Cardiac muscle cell (in vitro differentiated cells and primary cell): ENCODE measurements at regions not wholly inside any gene's neighbourhood (a gene's known extent, or its start where the extent isn't known, plus 50 kb on each side); places are given as distances from the start of the nearest gene placed in this dataset.

Experiments used
- DNase-seq, 2 donors: peaks; one replicate each; pipeline versions ENCODE4 v3.0.0 to v3.0.0-alpha.2; 2010 to 2017; ENCODE audit warnings: low read depth in 1 of 2, low spot score in 1 of 2
- H3K27ac ChIP-seq: fragments of 200-600 bp; sonication (generic); 2 replicates; pipeline ENCODE4 v1.5.1; 2016
- H3K27me3 ChIP-seq: fragments of 200-600 bp; sonication (generic); 2 replicates; pipeline ENCODE4 v1.6.0; 2016; ENCODE audit warnings: control low read depth
- H3K36me3 ChIP-seq: fragments of 200-600 bp; sonication (generic); 2 replicates; pipeline ENCODE4 v1.5.1; 2016; ENCODE audit warnings: control low read depth
- H3K4me1 ChIP-seq: fragments of 200-600 bp; sonication (generic); 2 replicates; pipeline ENCODE4 v1.8.1; 2017; ENCODE audit warnings: low read depth, mild to moderate bottlenecking, mixed run types
- H3K4me3 ChIP-seq: fragments of 200-600 bp; sonication (generic); 2 replicates; pipeline ENCODE4 v1.5.1; 2016; ENCODE audit warnings: mild to moderate bottlenecking
- H3K9me3 ChIP-seq: fragments of 200-600 bp; sonication (generic); 2 replicates; pipeline ENCODE4 v1.5.1; 2017; ENCODE audit warnings: low read depth, mild to moderate bottlenecking, control low read depth
- TF ChIP-seq, protein P1 (sequence below): IDR thresholded peaks from 2 replicates; pipeline ENCODE4 v1.5.1; 2012; ENCODE audit warnings: low read depth, mild to moderate bottlenecking, low read length

- TF ChIP-seq, protein P1, sequence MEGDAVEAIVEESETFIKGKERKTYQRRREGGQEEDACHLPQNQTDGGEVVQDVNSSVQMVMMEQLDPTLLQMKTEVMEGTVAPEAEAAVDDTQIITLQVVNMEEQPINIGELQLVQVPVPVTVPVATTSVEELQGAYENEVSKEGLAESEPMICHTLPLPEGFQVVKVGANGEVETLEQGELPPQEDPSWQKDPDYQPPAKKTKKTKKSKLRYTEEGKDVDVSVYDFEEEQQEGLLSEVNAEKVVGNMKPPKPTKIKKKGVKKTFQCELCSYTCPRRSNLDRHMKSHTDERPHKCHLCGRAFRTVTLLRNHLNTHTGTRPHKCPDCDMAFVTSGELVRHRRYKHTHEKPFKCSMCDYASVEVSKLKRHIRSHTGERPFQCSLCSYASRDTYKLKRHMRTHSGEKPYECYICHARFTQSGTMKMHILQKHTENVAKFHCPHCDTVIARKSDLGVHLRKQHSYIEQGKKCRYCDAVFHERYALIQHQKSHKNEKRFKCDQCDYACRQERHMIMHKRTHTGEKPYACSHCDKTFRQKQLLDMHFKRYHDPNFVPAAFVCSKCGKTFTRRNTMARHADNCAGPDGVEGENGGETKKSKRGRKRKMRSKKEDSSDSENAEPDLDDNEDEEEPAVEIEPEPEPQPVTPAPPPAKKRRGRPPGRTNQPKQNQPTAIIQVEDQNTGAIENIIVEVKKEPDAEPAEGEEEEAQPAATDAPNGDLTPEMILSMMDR = no peak
- H3K27me3 ChIP-seq = no peaks in the 10 kb centered on the region
- H3K27ac ChIP-seq = no peak overlapping the region
- no peaks in the 10 kb centered on the region for H3K36me3 ChIP-seq
- DNase-seq = no peak
- H3K4me3 ChIP-seq = no peak overlapping the region
- H3K4me1 ChIP-seq = no peaks in the 10 kb centered on the region
- no peaks in the 10 kb centered on the region for H3K9me3 ChIP-seq
Measured at GRCh38 chr5:89228355-89228754, 345.4 kb upstream of the MEF2C start.

GRCh38 chr5:89218364-89218763, 335.4 kb upstream of the MEF2C start:
- TF ChIP-seq, protein P1 = no peak
- H3K27ac ChIP-seq = no peak overlapping the region
- no peaks in the 10 kb centered on the region for H3K27me3 ChIP-seq
- H3K4me3 ChIP-seq = no peak overlapping the region
- DNase-seq = no peak
- no peaks in the 10 kb centered on the region for H3K36me3 ChIP-seq
- no peaks in the 10 kb centered on the region for H3K9me3 ChIP-seq
- no peaks in the 10 kb centered on the region for H3K4me1 ChIP-seq

DNA sequence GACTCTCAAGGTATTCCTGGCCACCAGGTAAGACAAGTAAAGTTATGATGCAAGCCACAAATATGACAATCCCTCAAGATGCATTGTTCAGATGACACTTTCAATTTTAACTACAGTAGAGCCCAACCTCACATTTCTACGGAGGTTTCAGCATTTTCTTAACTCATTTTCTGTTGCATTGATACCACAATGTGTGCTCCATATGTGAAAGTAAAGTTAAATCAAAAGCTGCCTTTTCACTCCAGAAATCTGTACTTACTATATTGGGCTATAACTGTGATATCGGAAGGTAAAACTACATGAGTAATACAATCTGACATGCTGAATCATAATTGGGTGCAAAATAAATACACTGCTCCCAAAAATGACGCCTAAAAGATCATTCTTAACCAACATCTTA, 333.6 kb upstream of the MEF2C start:
- TF ChIP-seq, protein P1 = no peak
- H3K36me3 ChIP-seq = no peaks in the 10 kb centered on the region
- H3K9me3 ChIP-seq = no peaks in the 10 kb centered on the region
- no peak overlapping the region for H3K4me3 ChIP-seq
- no peak for DNase-seq
- H3K4me1 ChIP-seq = no peaks in the 10 kb centered on the region
- H3K27ac ChIP-seq = no peak overlapping the region
- no peaks in the 10 kb centered on the region for H3K27me3 ChIP-seq

DNA sequence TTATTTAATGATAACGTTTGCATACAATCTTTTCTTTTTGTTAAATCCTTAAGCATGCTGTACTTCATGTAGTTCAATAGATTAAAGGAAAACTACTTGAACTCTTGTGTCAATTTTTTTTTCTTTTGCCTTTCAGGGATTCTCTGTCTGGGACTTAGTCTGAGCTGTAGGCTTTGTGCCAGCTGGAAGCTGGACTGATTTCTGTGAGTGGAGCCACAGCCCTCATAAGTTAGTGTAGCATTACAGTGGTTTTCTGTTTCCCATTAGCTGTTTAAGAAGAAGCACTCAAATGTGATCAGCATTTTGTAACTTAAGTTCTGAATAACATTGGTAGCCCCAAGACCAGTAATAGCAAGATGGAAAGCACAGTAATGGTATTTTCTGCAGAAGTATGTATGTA, 330.6 kb upstream of the MEF2C start:
- TF ChIP-seq, protein P1 = no peak
- no peaks in the 10 kb centered on the region for H3K36me3 ChIP-seq
- H3K4me1 ChIP-seq = no peaks in the 10 kb centered on the region
- H3K27ac ChIP-seq = no peak overlapping the region
- H3K4me3 ChIP-seq = no peak overlapping the region
- H3K9me3 ChIP-seq = no peaks in the 10 kb centered on the region
- H3K27me3 ChIP-seq = no peaks in the 10 kb centered on the region
- DNase-seq = peak; percentile 2 to 68

DNA sequence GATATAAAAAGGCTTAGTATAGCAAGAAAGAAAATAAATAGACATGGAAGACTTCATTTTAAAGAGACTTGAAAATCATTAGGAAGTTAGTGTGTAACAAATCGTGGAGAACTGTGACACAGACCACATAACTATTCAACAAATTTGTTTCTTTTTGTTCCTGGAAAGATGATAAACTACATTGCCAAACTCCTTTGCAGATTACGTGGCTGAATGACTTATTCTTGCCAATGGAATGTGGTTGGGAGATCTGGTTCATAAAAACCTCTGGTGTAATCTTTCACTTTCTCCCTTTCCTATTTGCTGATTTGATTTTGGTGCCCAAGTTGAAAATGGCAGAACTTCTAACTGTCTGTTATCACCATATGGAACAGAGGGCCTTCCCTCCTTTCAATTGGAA, 328.9 kb upstream of the MEF2C start:
- no peak overlapping the region for H3K27ac ChIP-seq
- TF ChIP-seq, protein P1 = no peak
- H3K4me1 ChIP-seq = no peaks in the 10 kb centered on the region
- H3K4me3 ChIP-seq = no peak overlapping the region
- peak in 1 of 2 donors; percentile 80 for DNase-seq
- H3K9me3 ChIP-seq = no peaks in the 10 kb centered on the region
- no peaks in the 10 kb centered on the region for H3K36me3 ChIP-seq
- H3K27me3 ChIP-seq = no peaks in the 10 kb centered on the region

- TF ChIP-seq, protein P1 = no peak
- H3K36me3 ChIP-seq = no peaks in the 10 kb centered on the region
- no peak overlapping the region for H3K27ac ChIP-seq
- no peak overlapping the region for H3K4me3 ChIP-seq
- H3K9me3 ChIP-seq = no peaks in the 10 kb centered on the region
- no peak for DNase-seq
- no peaks in the 10 kb centered on the region for H3K4me1 ChIP-seq
- no peaks in the 10 kb centered on the region for H3K27me3 ChIP-seq
Measured at GRCh38 chr5:89208811-89209210, 325.8 kb upstream of the MEF2C start.
